Dermis microvascular lymphatic vessel endothelial cell (primary cell): ENCODE measurements at regions not wholly inside any gene's neighbourhood (a gene's known extent, or its start where the extent isn't known, plus 50 kb on each side); places are given as distances from the start of the nearest gene placed in this dataset.

ENCODE experiments used
- DNase-seq, 2 donors: peaks; one replicate each; pipeline versions ENCODE4 v3.0.0 to v3.0.0-alpha.2; 2010; ENCODE audit warnings: low read depth in 2 of 2

DNA sequence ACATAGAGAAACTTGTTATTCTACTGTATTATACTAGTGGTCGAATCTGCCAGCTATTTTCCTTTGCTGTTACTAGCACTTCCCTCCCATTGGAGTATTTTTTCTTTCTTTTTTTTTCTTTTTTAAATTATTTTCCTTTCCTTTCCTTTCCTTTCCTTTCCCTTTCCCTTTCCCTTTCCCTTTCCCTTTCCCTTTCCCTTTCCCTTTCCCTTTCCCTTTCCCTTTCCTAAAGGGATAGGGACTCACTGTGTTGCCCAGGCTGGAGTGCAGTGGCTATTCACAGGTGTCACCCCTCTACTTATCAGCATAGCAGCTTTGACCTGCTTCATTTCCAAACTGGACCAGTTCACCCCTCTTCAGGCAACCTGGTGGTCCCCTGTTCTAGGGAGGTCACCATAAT is 212.6 kb upstream of the SP4 start:
- no peak for DNase-seq

DNA sequence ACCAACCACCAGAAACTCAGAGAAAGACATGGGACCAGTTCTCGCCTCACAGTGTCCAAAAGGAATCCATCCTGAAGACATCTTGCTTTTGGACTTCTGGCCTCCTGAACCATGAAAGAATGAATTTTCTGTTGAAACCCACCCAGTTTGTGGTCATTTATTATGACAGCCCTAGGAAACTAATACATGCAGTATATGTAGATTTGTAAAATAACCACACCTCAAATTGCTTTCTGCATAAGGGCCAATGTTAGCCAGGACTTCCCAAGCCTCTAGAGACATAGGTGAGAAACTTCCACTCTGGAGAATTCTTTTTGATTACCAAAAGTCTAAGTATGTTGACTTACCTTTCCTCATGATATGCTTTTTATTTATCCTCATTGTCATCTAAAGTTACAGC is 210.5 kb upstream of the SP4 start:
- no peak for DNase-seq

DNA sequence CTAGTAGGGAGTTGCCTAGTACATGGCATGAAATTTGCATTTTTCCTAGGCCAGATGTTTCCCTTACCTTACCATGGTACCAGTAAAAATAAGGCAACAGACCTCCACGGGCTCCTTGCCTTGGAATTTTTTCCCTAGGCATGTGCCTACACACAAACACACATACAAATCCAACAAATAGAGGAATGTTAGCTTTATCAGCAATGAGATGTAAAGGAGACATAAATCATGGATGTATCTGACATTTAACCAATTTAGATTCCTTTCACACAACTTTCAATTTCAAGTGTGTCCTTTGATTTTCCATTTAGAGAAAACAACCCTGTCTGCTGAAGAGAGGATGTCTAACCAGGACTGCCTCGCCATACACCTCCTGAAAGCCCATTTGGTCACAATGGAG is 209.7 kb upstream of the SP4 start:
- no peak for DNase-seq

DNA sequence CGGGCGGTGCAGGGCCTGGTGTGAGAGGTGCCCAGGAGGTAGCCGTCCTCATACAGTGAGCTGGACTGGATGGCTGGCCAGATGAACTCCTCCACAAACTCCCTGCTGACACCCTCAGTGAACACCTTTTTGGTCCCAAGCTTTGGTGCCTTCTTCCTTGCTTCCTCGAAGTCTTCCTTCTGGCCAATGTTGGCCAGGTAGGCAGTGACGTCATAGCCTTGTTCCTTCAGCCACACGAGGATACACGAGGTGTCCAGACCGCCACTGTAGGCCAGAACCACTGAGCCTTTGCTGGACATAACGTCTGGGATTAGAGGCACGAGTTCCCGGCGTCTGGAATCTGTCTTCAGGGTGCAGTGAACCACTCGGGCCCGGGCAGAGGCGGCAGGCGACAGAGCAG is 206.8 kb upstream of the SP4 start:
- no peak for DNase-seq

DNA sequence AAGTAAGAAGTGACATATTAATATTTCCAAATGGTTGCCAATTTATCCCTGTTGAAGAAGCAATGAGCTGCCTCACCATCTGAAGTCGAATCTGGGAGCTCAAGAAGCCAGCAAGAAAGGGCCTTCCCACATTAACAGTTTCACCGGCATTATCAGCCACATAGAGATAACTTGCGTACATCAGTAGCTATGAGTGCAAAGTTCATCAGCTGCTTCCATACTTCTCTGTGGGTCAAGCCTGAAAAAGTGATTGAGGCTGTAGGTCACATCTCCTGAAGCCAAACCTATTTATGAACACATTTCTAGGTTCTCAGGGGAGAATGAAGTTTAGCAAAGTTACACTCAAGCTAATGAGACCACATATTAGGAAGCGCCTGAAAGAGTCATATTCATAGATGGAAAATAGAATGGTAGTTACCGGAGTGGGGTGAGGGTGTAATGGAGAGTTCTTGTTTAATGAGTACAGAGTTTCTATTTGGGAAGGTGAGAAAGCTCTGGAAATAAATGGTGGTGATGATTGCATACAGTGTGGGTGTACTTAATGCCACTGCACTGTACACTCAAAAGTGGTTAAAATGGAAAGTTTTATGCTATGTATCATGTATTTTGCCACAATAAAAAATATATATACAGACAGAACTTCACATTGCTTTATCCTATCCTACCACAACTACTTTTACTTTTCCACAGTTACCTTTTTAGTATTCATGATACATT is 189.3 kb upstream of the SP4 start:
- no peak for DNase-seq

DNA sequence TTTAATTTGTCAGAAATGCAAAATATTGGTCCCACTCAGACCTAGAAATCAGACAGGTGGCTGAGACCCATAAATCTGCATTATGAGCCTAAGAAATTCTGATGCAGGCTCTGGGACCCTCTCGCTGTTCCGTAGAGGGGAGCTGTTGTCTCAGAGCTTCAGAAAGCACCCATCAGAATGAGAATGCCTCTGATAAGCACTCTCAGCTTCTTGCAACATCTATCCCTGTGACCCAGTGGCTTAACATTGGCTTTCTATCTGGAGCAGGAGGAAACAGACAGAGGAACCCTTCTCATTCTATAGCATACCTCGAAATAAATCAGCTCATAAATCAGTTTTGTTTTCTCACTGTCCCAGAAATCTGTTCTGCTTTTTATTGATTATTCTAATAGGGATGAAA is 184.6 kb upstream of the SP4 start:
- DNase-seq, result no peak

DNA sequence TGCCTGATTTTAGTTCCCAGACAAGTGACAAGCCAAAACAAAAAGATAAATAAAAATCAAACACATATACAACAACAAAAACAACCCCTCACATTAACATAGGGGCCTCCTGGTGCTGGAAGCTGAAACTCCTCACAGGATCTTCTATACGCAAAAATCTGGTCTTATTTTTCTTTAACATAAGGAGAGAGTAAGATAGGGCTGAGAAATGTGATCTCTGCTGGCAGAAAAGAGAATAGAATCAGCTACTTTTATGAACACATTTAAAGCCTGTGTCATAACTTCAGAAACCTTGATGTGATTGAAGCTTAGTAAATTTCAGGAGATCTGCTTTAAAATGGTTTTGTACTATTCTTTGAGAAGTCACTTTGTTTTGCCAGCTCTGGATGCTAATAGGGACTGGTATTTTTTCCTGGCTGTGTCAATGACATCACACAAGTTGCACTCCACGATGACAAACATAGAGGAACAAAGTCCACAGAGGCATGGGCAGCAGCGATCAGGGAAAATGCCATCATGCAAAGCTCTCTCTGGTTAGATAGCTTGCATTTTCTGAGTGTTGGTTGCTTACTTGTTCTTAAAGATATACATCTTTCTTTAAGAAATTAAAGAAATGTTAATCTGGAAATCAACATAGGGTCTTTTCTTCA is 176.6 kb upstream of the SP4 start:
- DNase-seq, result no peak

DNA sequence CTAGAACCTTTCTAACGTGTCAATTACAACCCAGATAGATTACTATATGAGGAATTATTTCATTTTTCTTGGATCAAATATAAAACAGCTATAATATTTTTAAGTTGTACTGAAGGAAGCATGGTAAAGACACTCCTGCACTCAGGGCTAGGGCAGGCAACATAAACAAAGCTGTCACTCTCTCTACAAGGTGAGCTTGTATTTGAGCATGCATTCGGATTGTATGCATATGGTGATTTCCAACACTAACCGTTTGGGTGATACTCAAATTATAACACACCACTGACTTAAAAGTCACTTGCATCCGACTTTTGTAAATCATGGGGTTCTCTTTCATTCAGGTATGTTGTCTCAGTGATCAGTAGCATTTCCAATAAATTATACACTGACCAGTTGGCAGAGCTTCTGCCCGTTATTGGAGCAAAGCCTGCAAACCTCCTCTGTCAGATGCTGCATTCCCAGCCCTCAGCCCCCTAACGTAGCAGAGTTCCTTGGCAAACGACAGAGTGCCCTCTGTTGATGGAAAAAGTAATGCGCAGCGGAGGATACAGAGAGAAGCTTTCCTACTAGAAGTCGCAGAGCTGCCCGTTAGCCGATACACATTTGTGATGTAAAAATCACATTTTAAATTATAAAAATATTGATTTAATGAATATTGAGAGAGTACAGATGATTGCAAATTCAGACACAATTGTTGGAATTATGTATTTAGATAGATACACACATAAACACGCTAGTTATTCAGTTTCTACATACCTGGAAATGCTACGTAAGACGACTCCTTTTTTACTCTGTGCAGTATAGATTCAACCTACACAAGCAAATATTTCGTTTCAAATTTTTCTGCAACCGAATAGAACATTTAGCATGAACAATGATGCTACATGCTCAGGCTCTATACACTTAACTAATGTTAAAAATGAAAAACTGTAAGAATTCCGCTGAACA is 173.9 kb upstream of the SP4 start:
- peak; percentile 45 to 62 for DNase-seq

DNA sequence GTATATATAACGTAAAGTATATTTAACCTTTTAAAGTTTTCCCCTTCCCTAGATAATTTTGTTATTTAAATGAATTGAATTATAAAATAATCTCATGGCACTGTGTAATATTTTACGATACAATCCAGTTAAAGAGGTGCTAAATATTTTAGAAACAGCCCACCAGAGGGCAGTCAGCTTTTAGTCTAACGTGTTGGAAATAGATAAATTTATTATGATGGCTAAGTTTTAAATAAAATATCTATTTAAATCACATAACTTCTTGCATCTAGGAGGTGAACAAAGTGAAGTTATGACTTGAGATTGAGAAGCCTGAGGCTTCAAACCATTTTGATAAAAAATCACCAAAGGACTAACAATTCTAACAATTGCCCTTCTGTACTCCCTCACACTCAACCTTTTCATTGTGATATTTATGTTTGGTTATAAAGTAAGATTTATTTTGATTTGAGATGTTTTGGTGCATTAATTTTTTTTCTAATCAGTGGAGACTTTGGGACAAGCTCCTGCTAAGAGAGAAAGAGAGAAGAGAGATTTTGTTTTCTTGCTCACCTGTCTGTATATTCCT is 171.5 kb upstream of the SP4 start:
- DNase-seq, result peak; percentile 38 to 64

DNA sequence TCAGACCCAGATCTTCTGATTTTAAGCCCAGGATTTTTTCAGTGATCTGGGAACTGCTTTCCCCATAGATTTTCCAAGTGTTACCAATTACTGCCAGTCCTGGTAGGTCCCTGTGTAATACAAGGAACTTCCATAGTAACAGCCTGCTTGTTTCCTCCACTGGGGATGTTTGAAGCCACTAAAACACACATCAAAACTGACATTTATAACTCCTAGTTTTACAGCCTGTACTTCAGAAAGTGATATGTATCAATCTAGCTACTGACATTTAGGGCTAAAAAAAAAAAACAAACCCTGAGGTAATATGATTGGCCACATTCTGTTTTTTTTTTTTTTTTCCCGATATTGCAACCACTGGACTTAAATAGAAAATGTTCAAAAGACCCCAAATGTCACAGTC is 166.9 kb upstream of the SP4 start:
- no peak for DNase-seq

DNA sequence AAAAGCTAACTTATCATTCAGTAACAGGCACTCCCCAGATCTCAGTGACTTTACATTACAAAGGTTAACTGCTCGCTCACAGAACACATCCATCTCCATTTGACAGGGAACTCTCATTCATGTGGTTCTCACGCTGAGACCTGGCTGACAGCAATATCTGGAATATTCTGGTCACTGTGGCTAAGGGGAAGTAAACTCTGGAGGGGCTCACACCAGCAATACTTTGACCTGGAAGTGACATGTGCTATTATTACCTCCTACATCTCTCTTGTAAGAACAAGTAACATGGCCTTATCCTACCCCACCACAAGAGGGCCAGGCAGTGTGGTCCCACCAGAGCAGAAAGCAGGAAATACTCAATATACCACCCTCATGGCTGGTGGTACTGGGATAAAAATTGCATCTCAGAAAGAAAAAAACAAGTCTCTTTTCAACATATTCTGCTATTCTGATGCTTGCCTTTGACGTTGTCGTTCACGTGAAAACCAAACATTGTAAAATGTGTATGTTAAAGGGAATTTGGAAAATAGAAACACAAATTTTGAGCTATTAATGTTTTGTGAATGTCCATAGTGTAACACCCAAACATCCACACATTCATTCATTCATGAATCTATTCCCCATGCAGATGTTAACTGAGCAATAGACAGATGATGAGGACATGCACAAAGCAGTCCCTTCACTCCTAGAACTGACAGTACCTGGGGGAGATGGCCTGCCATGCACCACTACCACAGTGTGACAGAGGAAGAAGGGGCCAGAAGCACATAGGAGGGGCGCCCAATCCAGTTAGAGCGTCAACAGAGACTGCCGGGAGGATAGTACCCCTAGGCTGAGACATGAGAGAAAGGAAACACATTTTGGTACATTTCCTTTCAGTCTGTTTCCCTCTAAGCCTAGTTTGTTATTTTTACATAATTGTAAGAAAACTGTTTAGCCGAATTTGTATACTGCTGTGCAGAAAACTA is 166.0 kb upstream of the SP4 start:
- peak; percentile 7 to 53 for DNase-seq

DNA sequence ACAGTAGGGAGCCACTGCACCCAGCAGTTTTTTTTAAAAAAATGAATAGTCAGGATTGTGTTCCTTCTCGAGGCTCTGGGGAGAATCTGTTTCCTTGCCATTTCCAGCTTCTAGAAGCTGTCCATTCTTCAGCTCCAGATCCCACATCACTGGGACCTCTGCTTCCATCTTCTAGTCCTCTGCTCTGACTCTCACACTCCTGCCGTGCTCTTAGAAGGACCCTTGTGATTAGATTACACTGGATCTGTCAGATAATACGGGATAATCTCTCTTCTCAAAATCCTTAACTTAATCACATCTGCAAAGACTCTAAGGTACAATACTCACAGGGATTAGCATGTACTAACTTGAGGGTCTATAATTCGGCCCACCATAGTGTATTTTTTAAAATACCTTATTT is 158.9 kb upstream of the SP4 start:
- no peak for DNase-seq

DNA sequence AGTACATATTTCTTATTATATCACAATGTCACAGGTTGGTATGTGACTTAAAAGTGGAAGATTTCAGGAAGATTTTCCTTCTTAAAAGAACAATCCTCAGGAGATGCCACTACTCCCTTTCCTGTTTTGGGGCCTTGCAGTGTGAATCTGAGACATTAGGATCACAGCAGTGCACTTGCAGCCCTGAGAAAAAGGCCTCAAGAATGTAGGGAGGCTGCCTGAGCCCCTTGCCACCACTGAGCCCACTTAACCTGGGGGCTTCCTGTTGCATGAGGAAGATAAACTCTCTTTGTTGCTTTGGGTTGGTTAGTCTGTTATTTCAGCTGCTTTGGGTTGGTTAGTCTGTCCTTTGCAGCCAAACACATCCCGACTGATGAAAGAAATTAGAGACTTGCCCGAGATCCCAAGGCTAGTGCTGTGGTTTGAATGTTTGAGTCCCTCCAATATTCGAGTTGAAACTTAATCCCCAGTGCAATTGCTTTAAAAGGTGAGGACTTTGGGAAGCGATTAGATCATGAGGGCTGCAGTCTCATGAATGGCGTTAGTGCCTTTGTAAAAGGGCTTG is 151.3 kb upstream of the SP4 start:
- no peak for DNase-seq

DNA sequence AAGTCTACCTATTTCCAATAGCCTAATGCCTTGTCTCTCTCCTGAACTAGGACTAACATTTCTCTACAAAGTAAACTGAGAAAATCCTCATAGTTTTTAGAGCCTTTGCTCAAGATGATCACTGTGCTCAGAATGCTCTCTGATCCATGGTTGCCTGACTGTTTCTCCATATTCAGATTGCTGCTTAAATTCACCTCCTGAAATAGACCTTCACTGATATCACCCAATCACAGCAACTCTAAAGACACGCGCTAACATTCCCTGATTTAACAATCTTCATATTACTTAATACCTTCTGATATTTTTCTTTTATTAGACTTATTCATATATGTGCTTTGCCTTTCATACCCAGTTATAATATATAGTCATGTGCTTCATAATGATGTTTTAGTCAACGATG is 148.9 kb upstream of the SP4 start:
- DNase-seq, result no peak

DNA sequence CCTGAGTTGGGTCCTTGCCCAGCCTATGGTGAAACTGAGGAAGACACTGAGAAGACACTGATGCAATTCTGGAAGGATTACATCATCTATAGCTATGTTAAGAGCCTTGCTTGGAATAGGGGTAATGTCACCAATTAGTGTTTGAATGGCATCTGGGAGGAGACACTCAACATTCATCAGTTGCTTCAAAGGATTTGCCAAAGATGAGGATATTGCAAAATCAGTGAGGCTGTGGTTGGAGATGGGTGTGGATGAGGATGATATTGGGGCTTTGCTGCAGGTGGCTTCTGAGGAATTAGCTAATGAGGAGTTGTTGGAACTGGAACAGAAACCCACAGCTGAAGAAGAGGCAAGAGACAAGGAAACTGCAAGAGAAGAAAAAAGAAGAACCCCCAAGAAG is 146.7 kb upstream of the SP4 start:
- no peak for DNase-seq

DNA sequence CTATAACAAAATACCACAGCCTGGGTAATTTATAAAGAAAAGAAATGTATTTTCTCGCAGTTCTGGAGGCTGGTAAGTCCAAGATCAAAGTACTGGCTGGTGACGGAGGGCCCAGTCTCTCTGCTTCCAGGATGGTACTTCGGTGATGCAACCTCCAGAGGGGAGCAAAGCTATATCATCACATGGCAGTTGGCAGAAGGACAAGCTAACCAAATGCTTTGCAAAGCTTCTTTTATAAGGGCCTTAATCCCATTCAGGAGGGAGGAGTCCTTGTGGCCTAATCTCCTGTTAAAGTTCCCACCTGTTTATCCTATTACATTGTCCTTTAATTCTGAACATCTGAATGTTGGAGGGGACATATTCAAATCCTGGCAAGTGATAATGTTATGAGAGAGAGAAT is 134.1 kb upstream of the SP4 start:
- DNase-seq, result no peak

DNA sequence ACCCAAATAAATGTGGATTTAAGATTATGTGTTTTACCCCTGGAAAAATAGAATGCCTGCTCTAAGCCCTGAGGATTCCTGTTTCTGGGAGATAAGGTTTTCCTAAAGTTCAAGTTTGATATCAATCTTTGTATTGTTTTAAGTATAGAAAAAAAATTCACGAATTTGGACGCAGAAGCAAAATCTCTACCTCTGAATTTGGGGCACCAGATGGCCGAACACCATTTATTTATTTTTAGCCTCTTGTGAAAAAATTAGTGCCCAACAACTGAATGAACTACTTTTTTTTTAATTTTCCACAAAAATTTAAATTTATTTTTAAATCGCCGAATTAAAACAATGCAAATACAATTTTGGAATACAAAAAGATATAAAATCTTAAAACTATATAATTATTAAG is 128.1 kb upstream of the SP4 start:
- no peak for DNase-seq

DNA sequence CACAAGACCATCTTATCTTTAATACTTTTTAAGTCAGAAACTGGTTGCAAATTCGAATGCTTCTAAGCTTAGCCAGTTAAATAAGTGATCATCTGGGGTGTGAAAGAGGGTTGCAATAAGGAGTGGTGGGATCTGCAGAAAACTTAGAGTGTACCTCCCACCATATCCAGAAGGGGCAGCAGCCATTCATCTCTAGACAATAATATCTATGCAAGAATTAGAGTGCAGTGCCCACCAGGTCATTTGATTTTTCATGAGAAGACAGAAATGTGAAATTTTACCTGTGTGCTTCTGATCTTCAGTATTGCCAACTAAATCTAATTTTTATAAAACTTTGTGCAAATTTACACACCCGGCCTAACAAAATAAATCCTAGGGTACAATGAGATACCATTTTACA is 127.2 kb upstream of the SP4 start:
- peak in 1 of 2 donors; percentile 15 for DNase-seq

DNA sequence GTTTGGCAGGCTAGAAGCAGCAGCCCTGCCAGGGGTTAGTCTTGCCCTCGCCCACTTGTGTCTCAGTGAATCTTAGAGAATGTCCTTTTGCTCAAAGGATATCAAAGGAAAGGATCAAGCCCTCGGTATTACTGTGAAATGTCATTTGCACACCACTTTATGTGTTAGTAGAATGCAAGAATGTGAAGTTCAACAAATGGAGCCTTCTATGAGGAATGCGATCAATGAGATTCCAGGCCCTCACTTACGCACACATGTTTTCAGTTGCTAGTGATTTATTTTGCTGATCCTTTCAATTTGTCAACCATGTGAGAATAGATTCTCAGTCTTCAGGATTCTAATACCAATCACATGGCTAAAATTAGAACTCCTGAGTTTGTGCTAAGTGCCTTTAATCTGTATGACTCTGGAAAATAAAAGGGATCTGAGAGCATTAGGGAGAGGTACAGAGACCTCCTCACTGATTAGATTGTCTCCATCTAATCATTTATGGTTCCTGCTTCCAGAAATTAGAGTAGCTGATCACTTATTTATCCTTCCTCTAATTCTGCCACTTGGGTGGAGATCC is 123.0 kb upstream of the SP4 start:
- DNase-seq, result no peak
